K562 (cell line): ENCODE measurements at regions not wholly inside any gene's neighbourhood (a gene's known extent, or its start where the extent isn't known, plus 50 kb on each side); places are given as distances from the start of the nearest gene placed in this dataset.
A peak's percentile ranks its signal among the peaks of the same experiment; 100 is the strongest.

ENCODE experiments used
- CBX5 ChIP-seq: IDR thresholded peaks from 2 replicates; pipeline ENCODE4 v1.6.1; 2014; ENCODE audit warnings: low read depth, borderline replicate concordance
- FOSL1 ChIP-seq: fragments of 200-800 bp; sonication (Bioruptor generic); conservative IDR thresholded peaks from 2 replicates; pipeline ENCODE4 v1.6.1; 2016; ENCODE audit warnings: missing genetic modification characterization, missing compliant biosample characterization
- HIVEP1 ChIP-seq: fragments of 250-450 bp; sonication (Bioruptor Pico); IDR thresholded peaks from 2 replicates; pipeline ENCODE4 v1.4.0; 2020; ENCODE audit warnings: mild to moderate bottlenecking
- ILF3 ChIP-seq: fragments of 450-650 bp; IDR thresholded peaks from 2 replicates; pipeline ENCODE4 v1.6.1; 2018; ENCODE audit warnings: antibody characterized with exemption, mild to moderate bottlenecking, moderate library complexity, borderline replicate concordance
- SOX6 ChIP-seq: fragments of 450-650 bp; IDR thresholded peaks from 2 replicates; pipeline ENCODE4 v1.6.1; 2014; ENCODE audit warnings: mild to moderate bottlenecking
- TAL1 ChIP-seq: fragments of 450-650 bp; IDR thresholded peaks from 2 replicates; pipeline ENCODE4 v1.6.1; 2016; ENCODE audit warnings: mild to moderate bottlenecking
- YBX1 ChIP-seq: fragments of 450-650 bp; IDR thresholded peaks from 2 replicates; pipeline ENCODE4 v1.7.1; 2016; ENCODE audit warnings: mild to moderate bottlenecking
- TF ChIP-seq, protein P1 (sequence below): sonication (generic); formaldehyde crosslinking; IDR thresholded peaks from 2 replicates; pipeline ENCODE4 v1.8.0; 2023; ENCODE audit warnings: missing genetic modification reagents, mild to moderate bottlenecking, borderline replicate concordance
- TF ChIP-seq, protein P2 (sequence below): fragments of 250-450 bp; sonication (Bioruptor Pico); IDR thresholded peaks from 2 replicates; pipeline ENCODE4 v1.8.0; 2022; ENCODE audit warnings: inconsistent platforms, mild to moderate bottlenecking, moderate library complexity, borderline replicate concordance
- TF ChIP-seq, protein P3 (sequence below): sonication (generic); formaldehyde crosslinking; IDR thresholded peaks from 2 replicates; pipeline ENCODE4 v1.4.0; 2020; ENCODE audit warnings: mild to moderate bottlenecking, missing genetic modification reagents
- TF ChIP-seq, protein P4 (sequence below): IDR thresholded peaks from 3 replicates; pipeline ENCODE4 v1.6.1; 2011; ENCODE audit warnings: borderline replicate concordance, mild to moderate bottlenecking; ENCODE audit not compliant: insufficient read length, insufficient read depth
- TF ChIP-seq, protein P5 (sequence below), 2 experiments: fragments of 150-350 bp in 1 of 2; IDR thresholded peaks; 2 replicates each; pipeline ENCODE4 v1.6.1; 2012 to 2016; ENCODE audit warnings: low read depth in 2 of 2, low read length in 2 of 2, mild to moderate bottlenecking in 1 of 2, moderate library complexity in 1 of 2
- TF ChIP-seq, protein P6 (sequence below): fragments of 450-650 bp; formaldehyde crosslinking; IDR thresholded peaks from 2 replicates; pipeline ENCODE4 v1.4.0; 2022; ENCODE audit warnings: missing genetic modification characterization

DNA sequence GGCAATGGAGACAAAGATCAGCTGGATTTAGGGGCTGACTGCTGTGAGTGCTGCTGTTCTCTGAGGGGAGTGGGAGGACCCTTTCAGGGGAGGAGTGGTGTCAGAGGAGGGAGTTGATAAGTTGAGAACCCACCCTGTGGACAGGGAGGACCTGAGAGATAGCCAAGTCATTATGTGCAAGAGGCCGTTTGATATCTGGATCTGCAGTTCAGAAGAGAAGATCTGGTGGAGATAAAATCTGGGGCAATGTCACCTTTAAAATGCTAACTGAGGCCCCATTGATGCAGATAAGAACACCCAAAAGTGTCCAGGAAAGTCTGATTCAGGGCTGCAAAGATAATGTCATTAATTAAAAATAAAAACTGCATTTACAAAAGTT, 256.1 kb upstream of the HES1 start (continued):
- TF ChIP-seq, protein P1, sequence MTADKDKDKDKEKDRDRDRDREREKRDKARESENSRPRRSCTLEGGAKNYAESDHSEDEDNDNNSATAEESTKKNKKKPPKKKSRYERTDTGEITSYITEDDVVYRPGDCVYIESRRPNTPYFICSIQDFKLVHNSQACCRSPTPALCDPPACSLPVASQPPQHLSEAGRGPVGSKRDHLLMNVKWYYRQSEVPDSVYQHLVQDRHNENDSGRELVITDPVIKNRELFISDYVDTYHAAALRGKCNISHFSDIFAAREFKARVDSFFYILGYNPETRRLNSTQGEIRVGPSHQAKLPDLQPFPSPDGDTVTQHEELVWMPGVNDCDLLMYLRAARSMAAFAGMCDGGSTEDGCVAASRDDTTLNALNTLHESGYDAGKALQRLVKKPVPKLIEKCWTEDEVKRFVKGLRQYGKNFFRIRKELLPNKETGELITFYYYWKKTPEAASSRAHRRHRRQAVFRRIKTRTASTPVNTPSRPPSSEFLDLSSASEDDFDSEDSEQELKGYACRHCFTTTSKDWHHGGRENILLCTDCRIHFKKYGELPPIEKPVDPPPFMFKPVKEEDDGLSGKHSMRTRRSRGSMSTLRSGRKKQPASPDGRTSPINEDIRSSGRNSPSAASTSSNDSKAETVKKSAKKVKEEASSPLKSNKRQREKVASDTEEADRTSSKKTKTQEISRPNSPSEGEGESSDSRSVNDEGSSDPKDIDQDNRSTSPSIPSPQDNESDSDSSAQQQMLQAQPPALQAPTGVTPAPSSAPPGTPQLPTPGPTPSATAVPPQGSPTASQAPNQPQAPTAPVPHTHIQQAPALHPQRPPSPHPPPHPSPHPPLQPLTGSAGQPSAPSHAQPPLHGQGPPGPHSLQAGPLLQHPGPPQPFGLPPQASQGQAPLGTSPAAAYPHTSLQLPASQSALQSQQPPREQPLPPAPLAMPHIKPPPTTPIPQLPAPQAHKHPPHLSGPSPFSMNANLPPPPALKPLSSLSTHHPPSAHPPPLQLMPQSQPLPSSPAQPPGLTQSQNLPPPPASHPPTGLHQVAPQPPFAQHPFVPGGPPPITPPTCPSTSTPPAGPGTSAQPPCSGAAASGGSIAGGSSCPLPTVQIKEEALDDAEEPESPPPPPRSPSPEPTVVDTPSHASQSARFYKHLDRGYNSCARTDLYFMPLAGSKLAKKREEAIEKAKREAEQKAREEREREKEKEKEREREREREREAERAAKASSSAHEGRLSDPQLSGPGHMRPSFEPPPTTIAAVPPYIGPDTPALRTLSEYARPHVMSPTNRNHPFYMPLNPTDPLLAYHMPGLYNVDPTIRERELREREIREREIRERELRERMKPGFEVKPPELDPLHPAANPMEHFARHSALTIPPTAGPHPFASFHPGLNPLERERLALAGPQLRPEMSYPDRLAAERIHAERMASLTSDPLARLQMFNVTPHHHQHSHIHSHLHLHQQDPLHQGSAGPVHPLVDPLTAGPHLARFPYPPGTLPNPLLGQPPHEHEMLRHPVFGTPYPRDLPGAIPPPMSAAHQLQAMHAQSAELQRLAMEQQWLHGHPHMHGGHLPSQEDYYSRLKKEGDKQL (CRISPR knock-in tag) = no peak
- TF ChIP-seq, protein P2, sequence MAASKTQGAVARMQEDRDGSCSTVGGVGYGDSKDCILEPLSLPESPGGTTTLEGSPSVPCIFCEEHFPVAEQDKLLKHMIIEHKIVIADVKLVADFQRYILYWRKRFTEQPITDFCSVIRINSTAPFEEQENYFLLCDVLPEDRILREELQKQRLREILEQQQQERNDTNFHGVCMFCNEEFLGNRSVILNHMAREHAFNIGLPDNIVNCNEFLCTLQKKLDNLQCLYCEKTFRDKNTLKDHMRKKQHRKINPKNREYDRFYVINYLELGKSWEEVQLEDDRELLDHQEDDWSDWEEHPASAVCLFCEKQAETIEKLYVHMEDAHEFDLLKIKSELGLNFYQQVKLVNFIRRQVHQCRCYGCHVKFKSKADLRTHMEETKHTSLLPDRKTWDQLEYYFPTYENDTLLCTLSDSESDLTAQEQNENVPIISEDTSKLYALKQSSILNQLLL (CRISPR knock-in tag) = no peak
- TF ChIP-seq FOSL1 (tag) (0 out of 2 replicates have a peak, but pooled peaks have one; percentile 31), CBX5 (no peak), YBX1 (no peak), HIVEP1 (no peak), SOX6 (0 out of 2 replicates have a peak, but pooled peaks have one; percentile 31), ILF3 (no peak), TAL1 (peak; percentile 58)
- TF ChIP-seq, protein P3, sequence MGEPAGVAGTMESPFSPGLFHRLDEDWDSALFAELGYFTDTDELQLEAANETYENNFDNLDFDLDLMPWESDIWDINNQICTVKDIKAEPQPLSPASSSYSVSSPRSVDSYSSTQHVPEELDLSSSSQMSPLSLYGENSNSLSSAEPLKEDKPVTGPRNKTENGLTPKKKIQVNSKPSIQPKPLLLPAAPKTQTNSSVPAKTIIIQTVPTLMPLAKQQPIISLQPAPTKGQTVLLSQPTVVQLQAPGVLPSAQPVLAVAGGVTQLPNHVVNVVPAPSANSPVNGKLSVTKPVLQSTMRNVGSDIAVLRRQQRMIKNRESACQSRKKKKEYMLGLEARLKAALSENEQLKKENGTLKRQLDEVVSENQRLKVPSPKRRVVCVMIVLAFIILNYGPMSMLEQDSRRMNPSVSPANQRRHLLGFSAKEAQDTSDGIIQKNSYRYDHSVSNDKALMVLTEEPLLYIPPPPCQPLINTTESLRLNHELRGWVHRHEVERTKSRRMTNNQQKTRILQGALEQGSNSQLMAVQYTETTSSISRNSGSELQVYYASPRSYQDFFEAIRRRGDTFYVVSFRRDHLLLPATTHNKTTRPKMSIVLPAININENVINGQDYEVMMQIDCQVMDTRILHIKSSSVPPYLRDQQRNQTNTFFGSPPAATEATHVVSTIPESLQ (CRISPR knock-in tag) = no peak
- TF ChIP-seq, protein P4, sequence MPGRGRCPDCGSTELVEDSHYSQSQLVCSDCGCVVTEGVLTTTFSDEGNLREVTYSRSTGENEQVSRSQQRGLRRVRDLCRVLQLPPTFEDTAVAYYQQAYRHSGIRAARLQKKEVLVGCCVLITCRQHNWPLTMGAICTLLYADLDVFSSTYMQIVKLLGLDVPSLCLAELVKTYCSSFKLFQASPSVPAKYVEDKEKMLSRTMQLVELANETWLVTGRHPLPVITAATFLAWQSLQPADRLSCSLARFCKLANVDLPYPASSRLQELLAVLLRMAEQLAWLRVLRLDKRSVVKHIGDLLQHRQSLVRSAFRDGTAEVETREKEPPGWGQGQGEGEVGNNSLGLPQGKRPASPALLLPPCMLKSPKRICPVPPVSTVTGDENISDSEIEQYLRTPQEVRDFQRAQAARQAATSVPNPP = no peak
- TF ChIP-seq, protein P5, sequence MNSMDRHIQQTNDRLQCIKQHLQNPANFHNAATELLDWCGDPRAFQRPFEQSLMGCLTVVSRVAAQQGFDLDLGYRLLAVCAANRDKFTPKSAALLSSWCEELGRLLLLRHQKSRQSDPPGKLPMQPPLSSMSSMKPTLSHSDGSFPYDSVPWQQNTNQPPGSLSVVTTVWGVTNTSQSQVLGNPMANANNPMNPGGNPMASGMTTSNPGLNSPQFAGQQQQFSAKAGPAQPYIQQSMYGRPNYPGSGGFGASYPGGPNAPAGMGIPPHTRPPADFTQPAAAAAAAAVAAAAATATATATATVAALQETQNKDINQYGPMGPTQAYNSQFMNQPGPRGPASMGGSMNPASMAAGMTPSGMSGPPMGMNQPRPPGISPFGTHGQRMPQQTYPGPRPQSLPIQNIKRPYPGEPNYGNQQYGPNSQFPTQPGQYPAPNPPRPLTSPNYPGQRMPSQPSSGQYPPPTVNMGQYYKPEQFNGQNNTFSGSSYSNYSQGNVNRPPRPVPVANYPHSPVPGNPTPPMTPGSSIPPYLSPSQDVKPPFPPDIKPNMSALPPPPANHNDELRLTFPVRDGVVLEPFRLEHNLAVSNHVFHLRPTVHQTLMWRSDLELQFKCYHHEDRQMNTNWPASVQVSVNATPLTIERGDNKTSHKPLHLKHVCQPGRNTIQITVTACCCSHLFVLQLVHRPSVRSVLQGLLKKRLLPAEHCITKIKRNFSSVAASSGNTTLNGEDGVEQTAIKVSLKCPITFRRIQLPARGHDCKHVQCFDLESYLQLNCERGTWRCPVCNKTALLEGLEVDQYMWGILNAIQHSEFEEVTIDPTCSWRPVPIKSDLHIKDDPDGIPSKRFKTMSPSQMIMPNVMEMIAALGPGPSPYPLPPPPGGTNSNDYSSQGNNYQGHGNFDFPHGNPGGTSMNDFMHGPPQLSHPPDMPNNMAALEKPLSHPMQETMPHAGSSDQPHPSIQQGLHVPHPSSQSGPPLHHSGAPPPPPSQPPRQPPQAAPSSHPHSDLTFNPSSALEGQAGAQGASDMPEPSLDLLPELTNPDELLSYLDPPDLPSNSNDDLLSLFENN (IDR thresholded peaks at IDR 0.05; ENCODE audit: low read depth in 2 of 2, low read length in 2 of 2) = no peak
- TF ChIP-seq, protein P6, sequence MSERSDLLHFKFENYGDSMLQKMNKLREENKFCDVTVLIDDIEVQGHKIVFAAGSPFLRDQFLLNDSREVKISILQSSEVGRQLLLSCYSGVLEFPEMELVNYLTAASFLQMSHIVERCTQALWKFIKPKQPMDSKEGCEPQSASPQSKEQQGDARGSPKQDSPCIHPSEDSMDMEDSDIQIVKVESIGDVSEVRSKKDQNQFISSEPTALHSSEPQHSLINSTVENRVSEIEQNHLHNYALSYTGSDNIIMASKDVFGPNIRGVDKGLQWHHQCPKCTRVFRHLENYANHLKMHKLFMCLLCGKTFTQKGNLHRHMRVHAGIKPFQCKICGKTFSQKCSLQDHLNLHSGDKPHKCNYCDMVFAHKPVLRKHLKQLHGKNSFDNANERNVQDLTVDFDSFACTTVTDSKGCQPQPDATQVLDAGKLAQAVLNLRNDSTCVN (CRISPR knock-in tag) = 0 out of 2 replicates have a peak, but pooled peaks have one; percentile 44
